Inferior parietal cortex (tissue), 1 donor: ENCODE measurements at regions not wholly inside any gene's neighbourhood (a gene's known extent, or its start where the extent isn't known, plus 50 kb on each side); places are given as distances from the start of the nearest gene placed in this dataset.
"Not testable (repeated sequence)": the region's sequence is repeated elsewhere in the genome, so short reads cannot be mapped to it uniquely, and the experiment has no call there.

Source experiments
- DNase-seq: peaks from one replicate; pipeline ENCODE4 v3.0.0-alpha.2; 2016; ENCODE audit errors: extremely low spot score

GRCh38 chr7:94307399-94308048, 87.2 kb upstream of the COL1A2 start:
- no peak for DNase-seq

- DNase-seq: no peak
Observed at GRCh38 chr7:94311515-94311914, 83.2 kb upstream of the COL1A2 start.

- no peak for DNase-seq
Observed at GRCh38 chr7:94313926-94314325, 80.8 kb upstream of the COL1A2 start.

GRCh38 chr7:94314413-94315410, 80.0 kb upstream of the COL1A2 start:
- DNase-seq: no peak

DNA sequence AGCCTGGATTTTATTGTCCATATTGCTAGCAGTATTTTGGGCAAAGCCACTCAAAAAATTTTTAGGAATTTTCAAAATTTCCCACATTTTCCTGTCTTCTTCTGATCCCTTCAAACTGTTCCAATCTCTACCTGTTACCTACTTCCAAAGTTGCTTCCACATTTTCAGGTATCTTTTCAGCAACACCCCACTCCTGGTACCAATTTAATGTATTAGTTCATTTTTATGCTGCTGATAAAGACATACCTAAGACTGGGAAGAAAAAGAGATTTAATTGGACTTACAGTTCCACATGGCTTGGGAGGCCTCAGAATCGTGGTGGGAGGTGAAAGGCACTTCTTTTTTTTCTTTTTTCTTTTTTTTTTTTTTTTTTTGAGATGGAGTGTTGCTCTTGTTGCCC, 73.6 kb upstream of the COL1A2 start:
- DNase-seq: not testable (repeated sequence)

GRCh38 chr7:94323844-94324243, 70.9 kb upstream of the COL1A2 start:
- no peak for DNase-seq

DNA sequence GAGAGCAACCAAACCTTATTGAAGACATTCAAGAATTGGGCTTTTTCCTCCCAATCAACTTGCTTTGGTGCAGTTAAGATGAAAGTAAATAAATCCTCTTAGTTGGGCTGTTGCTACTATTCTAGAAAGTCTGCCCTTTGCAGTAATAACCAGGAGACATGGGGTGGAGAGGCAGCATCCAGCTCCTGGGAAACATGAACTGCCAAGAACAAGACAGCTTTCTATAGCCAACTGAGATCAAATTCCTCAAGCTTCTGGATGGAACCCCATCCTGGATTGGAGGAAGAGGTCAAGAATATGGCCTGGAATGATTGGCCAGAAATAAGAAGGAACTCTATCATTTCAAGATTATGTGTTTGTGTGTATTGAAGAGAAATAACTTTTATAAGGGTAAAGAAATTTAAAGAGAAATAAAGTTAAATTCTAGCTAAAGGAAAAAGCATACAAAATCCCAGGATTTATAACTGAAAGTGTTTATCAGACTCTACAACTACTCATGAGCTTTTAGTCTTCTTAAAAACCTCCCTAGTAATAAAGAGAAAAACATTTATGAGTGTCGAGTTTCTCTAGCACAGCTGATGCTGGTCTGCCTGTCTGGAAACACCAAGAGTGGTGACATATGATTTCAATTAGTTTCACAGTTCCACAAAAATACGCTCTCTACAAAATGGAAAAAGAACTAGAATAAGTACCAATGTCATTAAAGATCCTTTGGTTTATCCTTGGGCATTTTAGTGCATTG, 70.1 kb upstream of the COL1A2 start:
- no peak for DNase-seq

DNA sequence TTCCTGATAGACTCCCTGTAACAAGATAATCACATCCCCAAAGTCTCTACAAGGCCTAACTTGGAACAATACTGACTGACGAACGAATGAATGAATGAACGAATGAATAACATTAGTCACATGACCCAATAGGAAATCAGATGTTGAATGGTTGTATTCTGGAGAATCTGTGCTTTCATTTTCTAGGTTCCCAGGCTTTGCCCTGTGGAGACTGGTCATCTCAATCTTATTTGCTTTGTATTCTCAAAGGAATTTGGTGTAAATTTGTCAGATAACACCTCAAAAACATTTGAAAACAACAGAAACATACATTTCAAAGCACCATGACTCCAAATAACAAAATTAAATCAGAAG, 69.6 kb upstream of the COL1A2 start:
- DNase-seq: no peak

DNA sequence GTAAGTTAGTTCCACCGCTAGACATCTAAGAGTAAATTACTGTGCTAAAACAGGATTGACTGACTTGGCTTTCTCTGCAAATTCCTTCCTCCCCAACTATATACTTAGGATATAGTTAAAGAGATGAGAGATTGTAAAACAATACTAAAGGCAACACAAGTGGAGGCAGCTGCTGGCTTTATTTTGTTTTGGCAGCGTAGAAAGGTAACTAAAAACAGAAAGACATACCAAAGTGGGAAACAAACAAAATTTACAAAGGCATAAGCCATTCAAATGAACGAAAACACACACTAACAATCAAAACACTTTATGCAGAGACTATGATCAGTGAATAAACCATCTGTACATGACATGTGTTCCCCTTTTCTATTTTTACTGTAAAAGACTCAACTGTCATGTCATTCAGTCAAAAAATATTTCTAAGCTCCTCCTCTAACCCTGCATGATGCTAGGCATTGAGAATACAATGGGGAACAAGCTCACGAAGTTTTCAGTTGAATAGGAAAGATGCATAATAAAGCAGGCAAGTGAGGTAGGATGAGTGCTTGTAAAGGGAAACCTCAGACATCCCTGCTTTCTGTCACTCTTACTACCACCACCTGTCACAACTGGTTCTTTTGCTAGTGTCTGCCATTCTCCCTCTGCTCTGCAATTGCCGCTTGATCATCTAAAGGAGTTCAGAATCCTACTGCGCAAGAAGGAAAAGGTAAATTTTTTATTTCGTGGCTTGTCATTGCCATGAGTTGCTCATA, 64.2 kb upstream of the COL1A2 start:
- no peak for DNase-seq

DNA sequence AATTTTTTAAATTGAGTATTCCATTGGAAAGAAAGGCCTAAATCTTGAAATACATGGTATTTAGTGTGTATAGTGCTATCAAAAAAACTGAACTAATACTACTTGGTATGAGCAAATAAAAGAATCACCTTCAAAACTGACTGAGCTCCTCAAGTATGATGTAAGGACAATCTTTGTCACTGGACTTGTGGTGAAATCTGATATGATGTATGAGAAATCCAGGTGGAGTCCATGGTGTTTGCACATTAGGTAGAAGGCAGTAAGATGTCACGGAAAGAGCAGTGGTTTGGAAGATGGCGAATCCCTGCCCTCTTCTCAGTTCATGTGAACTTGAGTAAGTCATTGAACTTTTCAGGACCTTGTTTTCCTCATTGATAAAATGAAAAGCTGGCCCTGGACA, 62.1 kb upstream of the COL1A2 start:
- no peak for DNase-seq

DNA sequence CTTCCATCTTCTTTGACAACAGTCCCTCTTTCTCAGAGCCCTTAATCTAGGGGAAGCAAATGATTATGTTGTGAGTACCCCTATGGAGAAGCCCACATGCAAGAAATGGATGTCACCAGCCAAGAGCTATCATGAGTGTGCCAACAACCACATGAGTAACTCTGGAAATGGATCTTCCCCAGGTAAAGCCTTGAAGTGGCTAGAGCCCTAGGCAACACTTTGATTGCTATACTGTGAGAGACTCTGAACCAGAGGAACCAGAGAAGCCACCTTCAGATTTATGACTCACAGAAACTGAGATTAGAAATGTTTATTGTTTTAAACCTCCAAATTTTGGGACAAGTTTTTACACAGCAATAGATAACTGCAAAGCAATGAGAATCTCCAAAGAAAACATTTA, 60.9 kb upstream of the COL1A2 start:
- no peak for DNase-seq

DNA sequence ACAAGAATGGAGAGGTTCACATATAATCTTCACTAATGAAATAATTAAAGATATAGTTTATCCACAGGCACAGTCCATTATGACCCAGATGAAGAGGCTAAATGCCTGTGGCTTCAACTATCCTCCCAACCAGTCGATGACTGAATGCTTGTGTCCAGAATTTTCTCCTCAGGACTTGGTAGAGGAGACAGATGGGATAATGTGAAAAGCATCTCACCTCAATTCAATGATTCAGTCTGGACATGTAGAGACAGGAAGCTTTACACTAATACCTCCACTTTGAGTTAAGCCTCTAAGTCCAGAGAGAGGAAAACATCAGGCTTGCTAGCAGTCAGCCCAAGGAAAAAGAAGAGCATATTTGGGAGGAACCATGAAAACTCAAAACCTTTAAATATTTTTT, 59.1 kb upstream of the COL1A2 start:
- no peak for DNase-seq

DNA sequence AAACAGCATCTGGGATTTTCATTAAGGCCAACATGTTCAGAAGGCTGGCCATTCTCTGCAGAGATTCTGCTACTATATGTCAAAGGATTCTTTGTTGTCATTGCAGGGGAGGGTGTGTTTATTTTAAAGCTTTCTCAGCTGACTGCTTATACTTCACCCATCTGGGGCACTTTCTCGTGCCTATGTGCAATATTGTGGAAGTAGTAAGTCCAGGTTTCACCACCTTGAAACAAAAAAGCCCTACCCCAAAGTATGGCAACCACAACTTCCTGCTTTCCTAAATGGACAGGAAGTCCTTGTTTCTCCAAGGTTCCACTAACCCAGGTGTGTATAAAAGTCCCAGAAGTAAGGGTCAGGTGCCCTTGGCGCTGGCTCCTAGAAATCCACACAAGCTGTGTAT, 58.7 kb upstream of the COL1A2 start:
- DNase-seq: no peak

DNA sequence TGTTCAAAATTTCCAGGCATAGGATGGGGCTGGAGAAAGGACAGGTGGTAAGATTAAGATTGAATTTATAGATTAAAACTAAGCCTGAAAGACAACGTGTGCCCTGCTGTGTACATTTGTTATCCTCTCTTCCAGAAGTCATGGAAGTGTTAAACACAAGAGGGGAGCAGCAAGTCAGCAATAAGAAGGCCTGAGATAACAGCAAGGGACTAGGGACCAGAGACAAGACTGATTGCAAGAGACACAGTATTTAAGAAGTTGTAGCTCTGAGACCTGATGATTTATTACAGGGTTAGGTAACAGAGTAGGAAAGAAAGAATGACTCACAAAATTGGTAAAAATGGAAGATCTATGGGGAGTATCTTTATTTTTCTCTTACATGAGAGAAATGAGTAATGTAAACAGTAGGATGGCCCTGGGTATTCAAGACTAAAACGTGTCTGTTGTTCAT, 55.7 kb upstream of the COL1A2 start:
- no peak for DNase-seq

DNA sequence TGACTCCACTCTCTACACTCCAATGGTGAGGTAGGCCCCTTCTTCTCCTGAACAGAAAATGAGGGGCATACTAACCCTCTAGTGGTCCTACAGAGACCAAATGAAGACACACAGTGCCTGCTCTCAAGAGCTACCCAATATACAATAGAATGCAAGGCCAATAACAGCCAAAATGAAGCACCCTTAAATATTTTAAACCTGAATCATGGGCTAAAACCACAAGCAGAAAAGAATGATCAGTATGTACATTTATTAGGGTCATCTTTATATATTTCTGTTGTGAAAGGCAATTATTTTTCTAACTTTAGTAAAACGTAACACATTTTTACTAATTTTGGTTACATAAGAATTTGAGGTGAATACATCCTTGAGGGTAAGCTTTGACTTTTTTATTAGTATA, 49.9 kb upstream of the COL1A2 start:
- DNase-seq: no peak
